NCI-H524 treated with DMSO at 0.1 percent for 48 hours (cell line): ENCODE measurements at regions not wholly inside any gene's neighbourhood (a gene's known extent, or its start where the extent isn't known, plus 50 kb on each side); places are given as distances from the start of the nearest gene placed in this dataset.

Experiments used
- DNase-seq: peaks from one replicate; lab custom pipeline; 2025; lab: John Stamatoyannopoulos, UW

- no peak for DNase-seq
Observed at GRCh38 chr13:44255771-44256364, 117.8 kb upstream of the SERP2 start.

GRCh38 chr13:44257796-44258195 lies 115.8 kb upstream of the SERP2 start:
- DNase-seq = no peak

- DNase-seq = no peak
Observed at GRCh38 chr13:44259045-44260027, 114.3 kb upstream of the SERP2 start.

- no peak for DNase-seq
Observed at GRCh38 chr13:44260336-44260735, 113.3 kb upstream of the SERP2 start.

GRCh38 chr13:44263751-44264620 lies 109.6 kb upstream of the SERP2 start:
- DNase-seq = no peak

- DNase-seq = no peak
Observed at GRCh38 chr13:44266305-44266704, 107.3 kb upstream of the SERP2 start.

- DNase-seq = no peak
Observed at GRCh38 chr13:44266772-44267171, 106.9 kb upstream of the SERP2 start.

GRCh38 chr13:44267203-44267602 lies 106.4 kb upstream of the SERP2 start:
- DNase-seq = no peak

GRCh38 chr13:44267980-44268379 lies 105.6 kb upstream of the SERP2 start:
- no peak for DNase-seq

- DNase-seq = no peak
Observed at GRCh38 chr13:44268980-44269379, 104.6 kb upstream of the SERP2 start.

- DNase-seq = no peak
Observed at GRCh38 chr13:44270150-44270549, 103.5 kb upstream of the SERP2 start.

- no peak for DNase-seq
Observed at GRCh38 chr13:44271031-44271455, 102.6 kb upstream of the SERP2 start.

GRCh38 chr13:44271473-44271872 lies 102.2 kb upstream of the SERP2 start:
- no peak for DNase-seq

GRCh38 chr13:44271915-44272341 lies 101.7 kb upstream of the SERP2 start:
- DNase-seq = no peak

- no peak for DNase-seq
Observed at GRCh38 chr13:44272692-44273091, 100.9 kb upstream of the SERP2 start.

GRCh38 chr13:44273216-44273615 lies 100.4 kb upstream of the SERP2 start:
- no peak for DNase-seq

- no peak for DNase-seq
Observed at GRCh38 chr13:44273991-44274770, 99.4 kb upstream of the SERP2 start.

GRCh38 chr13:44274771-44275205 lies 98.8 kb upstream of the SERP2 start:
- no peak for DNase-seq

- no peak for DNase-seq
Observed at GRCh38 chr13:44275381-44275780, 98.2 kb upstream of the SERP2 start.

- DNase-seq = no peak
Observed at GRCh38 chr13:44276061-44276460, 97.6 kb upstream of the SERP2 start.

- DNase-seq = no peak
Observed at GRCh38 chr13:44277459-44277858, 96.2 kb upstream of the SERP2 start.
